Caco-2 (cell line): ENCODE measurements at regions not wholly inside any gene's neighbourhood (a gene's known extent, or its start where the extent isn't known, plus 50 kb on each side); places are given as distances from the start of the nearest gene placed in this dataset.
"Not testable (repeated sequence)": the region's sequence is repeated elsewhere in the genome, so short reads cannot be mapped to it uniquely, and the experiment has no call there.

Experiments
- BruUV-seq: library from RNA; stranded (reverse); fragments of 400-500 nt; replicated peaks from 2 replicates; lab custom pipeline; 2021; lab: Mats Ljungman, UMichigan
- CTCF ChIA-PET: fragments of 300-600 bp; sonication (Branson Sonifier 250); formaldehyde crosslinking; loops from one replicate; lab custom pipeline; 2022; ENCODE audit warnings: antibody characterized with exemption; lab: Charles Lee
- POLR2A ChIA-PET: fragments of 300-600 bp; sonication (Branson Sonifier 250); formaldehyde crosslinking; loops from one replicate; lab custom pipeline; 2022; ENCODE audit warnings: antibody characterized with exemption; lab: Charles Lee
- DNase-seq, 2 experiments: peaks; one replicate each; pipeline versions ENCODE4 v3.0.0 to v3.0.0-alpha.2; 2020 to 2022
- H3K27me3 ChIP-seq: replicated peaks from 2 replicates; pipeline ENCODE4 v1.6.0; 2011; ENCODE audit warnings: low read length; ENCODE audit not compliant: control insufficient read depth, insufficient read depth
- H3K36me3 ChIP-seq: 2 replicates; pipeline ENCODE4 v1.5.1; 2011; ENCODE audit warnings: low read length; ENCODE audit not compliant: control insufficient read depth, insufficient read depth
- H3K4me1 ChIP-seq: fragments of 250-450 bp; sonication (Bioruptor Pico); 2 replicates; pipeline ENCODE4 v1.5.1; 2020; ENCODE audit warnings: mild to moderate bottlenecking
- H3K4me3 ChIP-seq: 2 replicates; pipeline ENCODE4 v1.5.1; 2011; ENCODE audit warnings: low read depth, mild to moderate bottlenecking, control low read depth, low read length
- H3K9me3 ChIP-seq: fragments of 250-450 bp; sonication (Bioruptor Pico); 2 replicates; pipeline ENCODE4 v1.5.1; 2020; ENCODE audit warnings: mild to moderate bottlenecking, moderate library complexity
- H3K27ac Mint-ChIP-seq: one replicate; pipeline ENCODE4 v1.8.0; 2022; ENCODE audit warnings: mixed read lengths; ENCODE audit not compliant: unreplicated experiment
- H3K27me3 Mint-ChIP-seq: one replicate; pipeline ENCODE4 v1.8.0; 2022; ENCODE audit warnings: mixed read lengths; ENCODE audit not compliant: insufficient read depth, unreplicated experiment
- H3K36me3 Mint-ChIP-seq: one replicate; pipeline ENCODE4 v1.8.0; 2022; ENCODE audit warnings: mild to moderate bottlenecking, mixed read lengths; ENCODE audit not compliant: insufficient read depth, unreplicated experiment
- H3K4me1 Mint-ChIP-seq: one replicate; pipeline ENCODE4 v1.8.0; 2022; ENCODE audit warnings: low read depth, mixed read lengths; ENCODE audit not compliant: unreplicated experiment
- H3K4me3 Mint-ChIP-seq: one replicate; pipeline ENCODE4 v1.8.0; 2022; ENCODE audit warnings: mild to moderate bottlenecking, moderate library complexity, mixed read lengths; ENCODE audit not compliant: unreplicated experiment
- H3K9me3 Mint-ChIP-seq: one replicate; pipeline ENCODE4 v1.8.0; 2022; ENCODE audit warnings: mixed read lengths; ENCODE audit not compliant: unreplicated experiment
- intact Hi-C: fragments of 100-400 bp; cut with micrococcal nuclease; formaldehyde crosslinking; loops from one replicate; pipeline ENCODE4 v1.10.0; 2022; ENCODE audit not compliant: unreplicated experiment
- TF ChIP-seq, protein P1 (sequence below), 2 experiments: fragments of 200-600 bp in 1 of 2; IDR thresholded peaks; 1 replicate in 1 of 2; 2 replicates in 1 of 2; pipeline versions ENCODE4 v1.5.1 to v1.8.0; 2011 to 2022; ENCODE audit warnings: antibody characterized with exemption in 1 of 2, control low read depth in 1 of 2, inconsistent platforms in 1 of 2, low read depth in 1 of 2, low read length in 1 of 2, mild to moderate bottlenecking in 1 of 2, moderate library complexity in 1 of 2; ENCODE audit not compliant: insufficient read depth in 1 of 2, severe bottlenecking in 1 of 2, unreplicated experiment in 1 of 2

GRCh38 chr7:32761451-32762205 lies 129.9 kb downstream of the KBTBD2 start:
- H3K27me3 ChIP-seq, result no peaks in the 10 kb centered on the region
- TF ChIP-seq, protein P1, sequence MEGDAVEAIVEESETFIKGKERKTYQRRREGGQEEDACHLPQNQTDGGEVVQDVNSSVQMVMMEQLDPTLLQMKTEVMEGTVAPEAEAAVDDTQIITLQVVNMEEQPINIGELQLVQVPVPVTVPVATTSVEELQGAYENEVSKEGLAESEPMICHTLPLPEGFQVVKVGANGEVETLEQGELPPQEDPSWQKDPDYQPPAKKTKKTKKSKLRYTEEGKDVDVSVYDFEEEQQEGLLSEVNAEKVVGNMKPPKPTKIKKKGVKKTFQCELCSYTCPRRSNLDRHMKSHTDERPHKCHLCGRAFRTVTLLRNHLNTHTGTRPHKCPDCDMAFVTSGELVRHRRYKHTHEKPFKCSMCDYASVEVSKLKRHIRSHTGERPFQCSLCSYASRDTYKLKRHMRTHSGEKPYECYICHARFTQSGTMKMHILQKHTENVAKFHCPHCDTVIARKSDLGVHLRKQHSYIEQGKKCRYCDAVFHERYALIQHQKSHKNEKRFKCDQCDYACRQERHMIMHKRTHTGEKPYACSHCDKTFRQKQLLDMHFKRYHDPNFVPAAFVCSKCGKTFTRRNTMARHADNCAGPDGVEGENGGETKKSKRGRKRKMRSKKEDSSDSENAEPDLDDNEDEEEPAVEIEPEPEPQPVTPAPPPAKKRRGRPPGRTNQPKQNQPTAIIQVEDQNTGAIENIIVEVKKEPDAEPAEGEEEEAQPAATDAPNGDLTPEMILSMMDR (IDR thresholded peaks at IDR 0.05; ENCODE audit: insufficient read depth in 1 of 2, low read depth in 1 of 2, low read length in 1 of 2, severe bottlenecking in 1 of 2, unreplicated experiment in 1 of 2), result no peak
- no peaks in the 10 kb centered on the region for H3K36me3 ChIP-seq
- Mint-ChIP-seq H3K9me3 (no peaks in the 10 kb centered on the region), H3K36me3 (no peaks in the 10 kb centered on the region), H3K27me3 (peaks cover 3% of the 10 kb centered on the region), H3K4me3 (no peak overlapping the region), H3K27ac (no peak overlapping the region), H3K4me1 (no peaks in the 10 kb centered on the region)
- H3K9me3 ChIP-seq, result no peaks in the 10 kb centered on the region
- no TSS peak for BruUV-seq
- CTCF ChIA-PET, result no interaction called here
- POLR2A ChIA-PET, result no interaction called here
- intact Hi-C loops, result no loop called here
- no peak for DNase-seq
- no peak overlapping the region for H3K4me3 ChIP-seq
- H3K4me1 ChIP-seq, result no peaks in the 10 kb centered on the region

- H3K4me3 Mint-ChIP-seq, POLR2A ChIA-PET, H3K9me3 Mint-ChIP-seq, H3K4me3 ChIP-seq, H3K27me3 ChIP-seq, intact Hi-C loops, H3K36me3 Mint-ChIP-seq, BruUV-seq, H3K36me3 ChIP-seq, H3K4me1 ChIP-seq, DNase-seq, H3K4me1 Mint-ChIP-seq, CTCF ChIA-PET, H3K9me3 ChIP-seq, H3K27ac Mint-ChIP-seq, H3K27me3 Mint-ChIP-seq: not testable (repeated sequence)
Measured at GRCh38 chr7:32760755-32761154, 130.8 kb downstream of the KBTBD2 start.

- H3K4me3 Mint-ChIP-seq, H3K36me3 Mint-ChIP-seq, intact Hi-C loops, H3K27me3 Mint-ChIP-seq, BruUV-seq, H3K27ac Mint-ChIP-seq, H3K4me1 ChIP-seq, CTCF ChIA-PET, DNase-seq, H3K27me3 ChIP-seq, POLR2A ChIA-PET, H3K36me3 ChIP-seq, H3K4me3 ChIP-seq, H3K9me3 ChIP-seq, H3K9me3 Mint-ChIP-seq, H3K4me1 Mint-ChIP-seq: not testable (repeated sequence)
Measured at GRCh38 chr7:32759859-32760258, 131.7 kb downstream of the KBTBD2 start.

DNA sequence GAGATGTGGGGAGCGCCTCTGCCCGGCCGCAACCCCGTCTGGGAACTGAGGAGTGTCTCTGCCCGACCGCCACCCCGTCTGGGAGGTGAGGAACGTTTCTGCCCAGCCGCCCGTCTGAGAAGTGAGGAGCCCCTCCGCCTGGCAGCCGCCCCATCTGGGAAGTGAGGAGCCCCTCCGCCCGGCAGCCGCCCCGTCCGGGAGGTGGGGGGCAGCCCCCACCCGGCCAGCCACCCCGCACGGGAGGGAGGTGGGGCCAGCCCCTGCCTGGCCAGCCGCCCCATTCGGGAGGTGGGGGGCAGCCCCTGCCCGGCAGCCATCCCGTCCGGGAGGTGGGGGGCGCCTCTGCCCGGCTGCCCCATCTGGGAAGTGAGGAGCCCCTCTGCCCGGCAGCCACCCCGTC lies 137.7 kb downstream of the KBTBD2 start:
- H3K36me3 Mint-ChIP-seq, H3K36me3 ChIP-seq, POLR2A ChIA-PET, H3K9me3 ChIP-seq, H3K4me3 Mint-ChIP-seq, H3K27me3 ChIP-seq, H3K4me3 ChIP-seq, H3K4me1 Mint-ChIP-seq, intact Hi-C loops, H3K9me3 Mint-ChIP-seq, DNase-seq, BruUV-seq, H3K4me1 ChIP-seq, H3K27ac Mint-ChIP-seq, CTCF ChIA-PET, H3K27me3 Mint-ChIP-seq: not testable (repeated sequence)

DNA sequence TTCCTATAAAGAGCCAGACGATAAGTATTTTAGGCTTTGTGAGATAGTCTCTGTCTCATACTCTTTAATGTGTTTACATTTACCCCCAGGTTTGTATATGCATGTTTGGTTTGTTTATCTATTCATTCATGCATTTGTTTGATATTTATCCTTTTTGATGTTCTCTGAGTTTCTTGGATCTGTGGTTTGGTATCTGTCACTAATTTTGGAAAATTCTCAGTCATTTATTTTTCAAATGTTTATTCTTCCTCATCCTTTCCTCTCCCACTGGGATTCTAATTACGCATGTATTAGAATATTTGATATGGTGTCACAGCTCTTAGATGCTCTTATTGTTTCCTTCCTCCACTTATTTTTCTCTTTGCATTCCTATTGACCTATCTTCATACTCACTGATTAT lies 143.2 kb downstream of the KBTBD2 start:
- DNase-seq, intact Hi-C loops, H3K36me3 ChIP-seq, H3K4me3 ChIP-seq, H3K4me1 Mint-ChIP-seq, CTCF ChIA-PET, H3K9me3 Mint-ChIP-seq, POLR2A ChIA-PET, H3K27me3 Mint-ChIP-seq, H3K27me3 ChIP-seq, H3K4me3 Mint-ChIP-seq, H3K36me3 Mint-ChIP-seq, H3K9me3 ChIP-seq, BruUV-seq, H3K4me1 ChIP-seq, H3K27ac Mint-ChIP-seq: not testable (repeated sequence)

DNA sequence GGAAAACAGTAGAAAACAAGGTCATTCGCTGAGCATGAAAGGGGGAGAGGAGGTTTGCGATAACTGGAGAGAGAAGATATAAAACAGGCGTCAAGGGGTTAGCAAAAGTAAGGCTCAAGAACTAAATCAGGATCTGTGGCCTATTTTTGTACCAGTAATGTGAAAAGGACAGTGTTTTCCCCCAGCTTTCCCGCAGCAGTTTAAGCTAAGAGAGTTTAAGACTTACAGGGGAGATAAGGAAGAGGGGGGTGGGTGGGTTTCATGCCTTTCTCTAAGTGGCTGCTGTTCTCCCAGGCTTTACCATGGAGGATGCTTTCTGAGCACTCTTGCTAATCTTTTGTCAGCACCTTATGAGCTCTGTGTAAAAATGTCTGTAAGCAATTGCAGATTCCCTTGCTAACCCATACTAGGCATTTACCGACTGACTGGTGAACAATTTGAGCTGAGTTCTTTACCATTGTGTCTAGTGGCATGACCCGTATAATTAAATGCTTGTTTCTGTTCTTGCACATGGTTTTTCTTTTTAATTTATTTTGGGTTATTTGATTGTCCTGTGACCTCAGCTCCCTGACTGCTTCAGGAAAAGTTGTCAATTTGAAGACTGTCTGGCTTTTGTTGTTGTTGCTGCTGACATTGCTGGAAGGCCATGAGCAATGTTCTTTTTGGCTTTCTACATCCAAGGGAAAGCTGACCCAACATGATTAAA lies 144.0 kb downstream of the KBTBD2 start:
- H3K27ac Mint-ChIP-seq, result not testable (repeated sequence)

More for the DNA sequence above, 144.0 kb downstream of the KBTBD2 start:
- DNase-seq, POLR2A ChIA-PET, H3K27me3 ChIP-seq, BruUV-seq, H3K36me3 ChIP-seq, H3K27me3 Mint-ChIP-seq, H3K4me1 ChIP-seq, intact Hi-C loops, H3K36me3 Mint-ChIP-seq, H3K4me3 ChIP-seq, H3K9me3 ChIP-seq, H3K4me3 Mint-ChIP-seq, H3K4me1 Mint-ChIP-seq, CTCF ChIA-PET, H3K9me3 Mint-ChIP-seq: not testable (repeated sequence)
